ENCODE measurements at regions not wholly inside any gene's neighbourhood (a gene's known extent, or its start where the extent isn't known, plus 50 kb on each side); places are given as distances from the start of the nearest gene placed in this dataset.

GRCh38 chr3:168956076-168956475, 707.4 kb downstream of the MECOM start:
- H3K4me1 ChIP-seq (ENCODE audit: insufficient read depth, low read length): no peaks in the 10 kb centered on the region
- no peaks in the 10 kb centered on the region for H4K20me1 ChIP-seq (ENCODE audit: insufficient read depth, low read length)
- peaks cover 2% of the 10 kb centered on the region for H3K27me3 ChIP-seq (ENCODE audit: insufficient read depth, low read length)
- H2AFZ ChIP-seq (ENCODE audit: low read length): no peak overlapping the region
- no peak overlapping the region for H3K4me3 ChIP-seq (ENCODE audit: insufficient read depth, low read length)
- no peak for TF ChIP-seq CTCF (IDR thresholded peaks at IDR 0.05; ENCODE audit: extremely low read depth, low read depth, low read length)
- no peak overlapping the region for H3K27ac ChIP-seq (ENCODE audit: low read depth, low read length)
- no peaks in the 10 kb centered on the region for H3K9me3 ChIP-seq (ENCODE audit: low read depth, low read length)
- DNase-seq (ENCODE audit: insufficient read length, low spot score, missing footprints): no peak
- no peak overlapping the region for H3K4me2 ChIP-seq (ENCODE audit: insufficient read depth, low read length)
- H3K79me2 ChIP-seq (ENCODE audit: insufficient read depth, low read length): no peaks in the 10 kb centered on the region
- no peaks in the 10 kb centered on the region for H3K36me3 ChIP-seq (ENCODE audit: insufficient read depth, low read length)

GRCh38 chr3:168952551-168952950, 711.0 kb downstream of the MECOM start:
- peak overlapping the region; percentile 12 for H3K4me2 ChIP-seq (ENCODE audit: insufficient read depth, low read length)
- no peaks in the 10 kb centered on the region for H3K4me1 ChIP-seq (ENCODE audit: insufficient read depth, low read length)
- H3K79me2 ChIP-seq (ENCODE audit: insufficient read depth, low read length): no peaks in the 10 kb centered on the region
- no peak overlapping the region for H3K4me3 ChIP-seq (ENCODE audit: insufficient read depth, low read length)
- no peaks in the 10 kb centered on the region for H3K9me3 ChIP-seq (ENCODE audit: low read depth, low read length)
- peak; percentile 33 for TF ChIP-seq CTCF (IDR thresholded peaks at IDR 0.05; ENCODE audit: extremely low read depth, low read depth, low read length)
- peak overlapping the region; percentile 69 for H2AFZ ChIP-seq (ENCODE audit: low read length)
- H3K36me3 ChIP-seq (ENCODE audit: insufficient read depth, low read length): no peaks in the 10 kb centered on the region
- no peak for DNase-seq (ENCODE audit: insufficient read length, low spot score, missing footprints)
- H3K27ac ChIP-seq (ENCODE audit: low read depth, low read length): no peak overlapping the region
- H3K27me3 ChIP-seq (ENCODE audit: insufficient read depth, low read length): no peaks in the 10 kb centered on the region
- H4K20me1 ChIP-seq (ENCODE audit: insufficient read depth, low read length): no peaks in the 10 kb centered on the region

GRCh38 chr3:168951884-168952283, 711.6 kb downstream of the MECOM start:
- no peaks in the 10 kb centered on the region for H3K27me3 ChIP-seq (ENCODE audit: insufficient read depth, low read length)
- peak overlapping the region; percentile 69 for H2AFZ ChIP-seq (ENCODE audit: low read length)
- H3K36me3 ChIP-seq (ENCODE audit: insufficient read depth, low read length): no peaks in the 10 kb centered on the region
- H3K4me3 ChIP-seq (ENCODE audit: insufficient read depth, low read length): no peak overlapping the region
- H3K4me2 ChIP-seq (ENCODE audit: insufficient read depth, low read length): no peak overlapping the region
- no peak for DNase-seq (ENCODE audit: insufficient read length, low spot score, missing footprints)
- no peaks in the 10 kb centered on the region for H3K4me1 ChIP-seq (ENCODE audit: insufficient read depth, low read length)
- no peaks in the 10 kb centered on the region for H3K79me2 ChIP-seq (ENCODE audit: insufficient read depth, low read length)
- no peak overlapping the region for H3K27ac ChIP-seq (ENCODE audit: low read depth, low read length)
- TF ChIP-seq CTCF (IDR thresholded peaks at IDR 0.05; ENCODE audit: extremely low read depth, low read depth, low read length): no peak
- H4K20me1 ChIP-seq (ENCODE audit: insufficient read depth, low read length): no peaks in the 10 kb centered on the region
- H3K9me3 ChIP-seq (ENCODE audit: low read depth, low read length): no peaks in the 10 kb centered on the region

DNA sequence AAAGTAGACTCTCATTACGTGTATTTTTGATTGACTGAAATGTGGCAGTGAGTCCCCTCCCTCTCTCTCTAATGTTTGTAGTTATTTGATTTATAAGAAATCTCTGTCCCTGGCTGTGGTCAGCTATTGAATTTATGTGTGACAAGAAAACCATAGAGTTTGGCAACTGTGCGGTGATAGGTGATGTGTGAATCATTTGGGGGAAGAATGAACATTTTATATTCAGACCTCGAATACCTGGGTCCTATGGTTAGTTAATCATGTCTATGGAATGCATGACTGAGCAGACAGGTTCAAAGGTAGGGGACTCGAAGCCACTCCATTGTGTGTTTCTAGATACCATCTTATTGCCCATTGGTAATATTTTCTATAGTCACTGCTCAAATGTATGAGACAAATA, 712.1 kb downstream of the MECOM start:
- no peak overlapping the region for H2AFZ ChIP-seq (ENCODE audit: low read length)
- no peak overlapping the region for H3K27ac ChIP-seq (ENCODE audit: low read depth, low read length)
- no peak overlapping the region for H3K4me2 ChIP-seq (ENCODE audit: insufficient read depth, low read length)
- no peak for TF ChIP-seq CTCF (IDR thresholded peaks at IDR 0.05; ENCODE audit: extremely low read depth, low read depth, low read length)
- H4K20me1 ChIP-seq (ENCODE audit: insufficient read depth, low read length): no peaks in the 10 kb centered on the region
- H3K79me2 ChIP-seq (ENCODE audit: insufficient read depth, low read length): no peaks in the 10 kb centered on the region
- DNase-seq (ENCODE audit: insufficient read length, low spot score, missing footprints): no peak
- no peaks in the 10 kb centered on the region for H3K36me3 ChIP-seq (ENCODE audit: insufficient read depth, low read length)
- no peak overlapping the region for H3K4me3 ChIP-seq (ENCODE audit: insufficient read depth, low read length)
- no peaks in the 10 kb centered on the region for H3K9me3 ChIP-seq (ENCODE audit: low read depth, low read length)
- no peaks in the 10 kb centered on the region for H3K27me3 ChIP-seq (ENCODE audit: insufficient read depth, low read length)
- H3K4me1 ChIP-seq (ENCODE audit: insufficient read depth, low read length): no peaks in the 10 kb centered on the region
